PC-9 (cell line): ENCODE measurements at regions not wholly inside any gene's neighbourhood (a gene's known extent, or its start where the extent isn't known, plus 50 kb on each side); places are given as distances from the start of the nearest gene placed in this dataset.
"Not testable (repeated sequence)": the region's sequence is repeated elsewhere in the genome, so short reads cannot be mapped to it uniquely, and the experiment has no call there.

Experiments used
- BruUV-seq: library from RNA; stranded (reverse); fragments of 400-500 nt; replicated peaks from 2 replicates; lab custom pipeline; 2021; lab: Mats Ljungman, UMichigan
- CTCF ChIA-PET: fragments of 300-600 bp; sonication (Branson Sonifier 250); formaldehyde crosslinking; loops from one replicate; lab custom pipeline; 2022; ENCODE audit warnings: antibody characterized with exemption; lab: Charles Lee
- POLR2A ChIA-PET: fragments of 300-600 bp; sonication (Branson Sonifier 250); formaldehyde crosslinking; loops from one replicate; lab custom pipeline; 2022; ENCODE audit warnings: antibody characterized with exemption; ENCODE audit not compliant: unreplicated experiment; lab: Charles Lee
- DNase-seq, 2 experiments: peaks; one replicate each; pipeline versions ENCODE4 v3.0.0 to v3.0.0-alpha.2; 2015 to 2022; ENCODE audit warnings: mixed read lengths in 1 of 2
- H2AFZ ChIP-seq: fragments of 200-600 bp; sonication (generic); 2 replicates; pipeline ENCODE4 v1.8.1; 2017; ENCODE audit warnings: antibody characterized with exemption
- H3F3A ChIP-seq: fragments of 200-600 bp; sonication (generic); 2 replicates; pipeline ENCODE4 v1.8.1; 2017; ENCODE audit warnings: antibody characterized with exemption, mild to moderate bottlenecking, low read depth; ENCODE audit not compliant: insufficient read depth
- H3K27ac ChIP-seq: fragments of 200-600 bp; sonication (generic); 2 replicates; pipeline ENCODE4 v1.6.1; 2016; ENCODE audit warnings: mixed run types
- H3K27me3 ChIP-seq: fragments of 200-600 bp; sonication (generic); 2 replicates; pipeline ENCODE4 v1.6.1; 2016; ENCODE audit warnings: low read depth, mixed run types; ENCODE audit not compliant: insufficient read depth
- H3K36me3 ChIP-seq: fragments of 200-600 bp; sonication (generic); 2 replicates; pipeline ENCODE4 v1.6.1; 2016; ENCODE audit warnings: low read depth, mixed run types
- H3K4me1 ChIP-seq: fragments of 200-600 bp; sonication (generic); replicated peaks from 2 replicates; pipeline ENCODE4 v1.6.1; 2016; ENCODE audit warnings: mixed run types; ENCODE audit not compliant: insufficient read depth
- H3K4me2 ChIP-seq: fragments of 200-600 bp; sonication (generic); 2 replicates; pipeline ENCODE4 v1.6.1; 2017; ENCODE audit warnings: mixed run types
- H3K4me3 ChIP-seq: fragments of 200-600 bp; sonication (generic); 2 replicates; pipeline ENCODE4 v1.6.1; 2016; ENCODE audit warnings: mixed run types
- H3K79me2 ChIP-seq: fragments of 200-600 bp; sonication (generic); 2 replicates; pipeline ENCODE4 v1.6.1; 2017; ENCODE audit warnings: low read depth, mixed run types
- H3K9me2 ChIP-seq: fragments of 200-600 bp; sonication (generic); 2 replicates; pipeline ENCODE4 v1.8.1; 2017; ENCODE audit warnings: mild to moderate bottlenecking; ENCODE audit not compliant: insufficient read depth
- H3K9me3 ChIP-seq: fragments of 200-600 bp; sonication (generic); 2 replicates; pipeline ENCODE4 v1.8.1; 2016; ENCODE audit warnings: low read depth; ENCODE audit not compliant: insufficient read depth
- H4K20me1 ChIP-seq: fragments of 200-600 bp; sonication (generic); 2 replicates; pipeline ENCODE4 v1.8.1; 2017; ENCODE audit not compliant: insufficient read depth
- CTCF ChIP-seq: fragments of 200-600 bp; sonication (generic); conservative IDR thresholded peaks from 2 replicates; pipeline ENCODE4 v1.6.1; 2017; ENCODE audit warnings: mixed run types, antibody characterized with exemption, mild to moderate bottlenecking, moderate library complexity
- EZH2 ChIP-seq: fragments of 200-600 bp; sonication (generic); IDR thresholded peaks from 2 replicates; pipeline ENCODE4 v1.8.0; 2017; ENCODE audit warnings: antibody characterized with exemption, low read depth
- intact Hi-C: fragments of 100-400 bp; cut with micrococcal nuclease; formaldehyde crosslinking; loops from one replicate; pipeline ENCODE4 v1.10.0; 2022; ENCODE audit not compliant: unreplicated experiment

GRCh38 chr10:93234940-93235339, 161.2 kb downstream of the CYP26A1 start:
- H3K27me3 ChIP-seq, H3K4me3 ChIP-seq, H2AFZ ChIP-seq, H3K9me2 ChIP-seq, POLR2A ChIA-PET, H3F3A ChIP-seq, BruUV-seq, DNase-seq, H3K4me1 ChIP-seq, H3K9me3 ChIP-seq, H3K36me3 ChIP-seq, H3K27ac ChIP-seq, H3K79me2 ChIP-seq, H4K20me1 ChIP-seq, H3K4me2 ChIP-seq, intact Hi-C loops, CTCF ChIA-PET: not testable (repeated sequence)

GRCh38 chr10:93235686-93236085, 162.0 kb downstream of the CYP26A1 start:
- no peak overlapping the region for H2AFZ ChIP-seq
- H3K4me1 ChIP-seq: no peaks in the 10 kb centered on the region
- ChIA-PET CTCF (no interaction called here), POLR2A (no interaction called here)
- intact Hi-C loops: no loop called here
- H3K9me3 ChIP-seq: no peaks in the 10 kb centered on the region
- no peaks in the 10 kb centered on the region for H3K79me2 ChIP-seq
- no TSS peak for BruUV-seq
- no peaks in the 10 kb centered on the region for H4K20me1 ChIP-seq
- TF ChIP-seq CTCF: no peak
- no peak for TF ChIP-seq EZH2
- H3K36me3 ChIP-seq: no peaks in the 10 kb centered on the region
- no peaks in the 10 kb centered on the region for H3F3A ChIP-seq
- no peak overlapping the region for H3K27ac ChIP-seq
- no peak for DNase-seq
- H3K9me2 ChIP-seq: no peaks in the 10 kb centered on the region
- H3K4me3 ChIP-seq: no peak overlapping the region
- H3K4me2 ChIP-seq: no peak overlapping the region
- no peaks in the 10 kb centered on the region for H3K27me3 ChIP-seq

GRCh38 chr10:93236393-93237040, 162.8 kb downstream of the CYP26A1 start:
- TF ChIP-seq CTCF: no peak
- no peak for TF ChIP-seq EZH2

GRCh38 chr10:93245147-93245546, 171.5 kb downstream of the CYP26A1 start:
- no peak for TF ChIP-seq CTCF
- H3K27me3 ChIP-seq: no peaks in the 10 kb centered on the region
- H3F3A ChIP-seq: peaks cover 5% of the 10 kb centered on the region
- no peak overlapping the region for H3K27ac ChIP-seq
- H2AFZ ChIP-seq: no peak overlapping the region
- intact Hi-C loops: no loop called here
- H3K9me2 ChIP-seq: no peaks in the 10 kb centered on the region
- ChIA-PET POLR2A (no interaction called here), CTCF (no interaction called here)
- H3K79me2 ChIP-seq: no peaks in the 10 kb centered on the region
- H3K4me1 ChIP-seq: no peaks in the 10 kb centered on the region; the same call in 1 of the 2 replicates
- no peak for DNase-seq
- H3K9me3 ChIP-seq: no peaks in the 10 kb centered on the region
- BruUV-seq: no TSS peak
- H3K4me2 ChIP-seq: no peak overlapping the region
- no peaks in the 10 kb centered on the region for H3K36me3 ChIP-seq
- no peak overlapping the region for H3K4me3 ChIP-seq
- no peaks in the 10 kb centered on the region for H4K20me1 ChIP-seq

More at GRCh38 chr10:93236393-93237040, 162.8 kb downstream of the CYP26A1 start:
- CTCF ChIA-PET: interaction anchor here (0.6 kb wide), 1 partner anchor 702 kb away, joined by 6 read pairs; no protein-coding TSS in a partner anchor
- Histone ChIP-seq H3K36me3 (no peaks in the 10 kb centered on the region), H3K27ac (no peak overlapping the region), H3K9me2 (no peaks in the 10 kb centered on the region), H4K20me1 (no peaks in the 10 kb centered on the region), H3K4me1 (no peaks in the 10 kb centered on the region), H3K9me3 (no peaks in the 10 kb centered on the region), H3K79me2 (no peaks in the 10 kb centered on the region), H3K4me3 (no peak overlapping the region), H3K4me2 (no peak overlapping the region), H2AFZ (no peak overlapping the region), H3F3A (no peaks in the 10 kb centered on the region), H3K27me3 (no peaks in the 10 kb centered on the region)
- POLR2A ChIA-PET: no interaction called here
- no peak for DNase-seq
- intact Hi-C loops: no loop called here
- no TSS peak for BruUV-seq
